Activated CD8-positive, alpha-beta memory T cell treated with anti-CD3 and anti-CD28 coated beads for 1 hour (primary cell): ENCODE measurements at regions not wholly inside any gene's neighbourhood (a gene's known extent, or its start where the extent isn't known, plus 50 kb on each side); places are given as distances from the start of the nearest gene placed in this dataset.
"Not testable (repeated sequence)": the region's sequence is repeated elsewhere in the genome, so short reads cannot be mapped to it uniquely, and the experiment has no call there.

Experiments
- DNase-seq, 2 donors: peaks; one replicate each; pipeline ENCODE4 v3.0.0-alpha.2; 2020; ENCODE audit warnings: low read depth in 1 of 2; ENCODE audit errors: extremely low read depth in 1 of 2

GRCh38 chr1:157460381-157460780 is 91.9 kb downstream of the FCRL5 start:
- no peak for DNase-seq

DNA sequence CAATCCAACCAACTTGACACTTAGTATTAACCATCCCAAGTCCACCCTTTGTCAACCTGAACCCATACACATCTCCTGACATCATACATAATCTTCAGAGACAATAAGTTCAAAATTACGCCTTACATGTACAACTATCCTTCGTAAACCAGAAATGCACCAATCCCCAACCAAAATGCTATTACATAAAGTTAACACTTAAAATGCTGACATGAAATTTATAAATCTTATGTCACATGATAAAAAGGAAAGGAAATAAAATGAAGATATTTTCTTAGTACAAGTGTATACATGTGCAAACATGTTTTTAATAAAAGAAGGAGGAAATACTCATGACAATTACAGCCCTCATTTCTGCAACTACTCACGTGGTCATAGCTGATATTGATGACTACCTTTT is 95.0 kb downstream of the FCRL5 start:
- no peak for DNase-seq

- no peak for DNase-seq
These were observed 97.0 kb downstream of the FCRL5 start for GRCh38 chr1:157455318-157455717.

GRCh38 chr1:157450106-157450505 is 102.2 kb downstream of the FCRL5 start:
- no peak for DNase-seq

DNA sequence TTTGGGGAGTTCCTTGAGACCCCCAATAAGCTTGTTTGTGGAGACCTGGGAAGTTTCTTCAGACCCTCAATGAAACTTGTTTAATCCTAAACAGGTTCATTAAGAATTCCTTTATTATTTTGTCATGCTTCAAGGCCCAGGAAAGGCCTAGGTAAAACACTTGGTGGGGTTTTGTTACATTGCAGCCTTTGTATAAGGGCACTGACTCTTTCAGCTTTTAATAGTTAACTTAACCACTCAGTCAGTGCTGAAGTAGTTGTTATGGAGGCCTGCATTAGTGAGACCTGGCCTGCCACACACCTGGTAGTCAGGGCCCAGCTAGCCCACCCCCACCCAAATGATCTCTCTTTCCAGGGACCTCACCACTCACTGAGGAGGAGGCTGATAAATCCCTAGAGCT is 103.7 kb downstream of the FCRL5 start:
- DNase-seq = no peak

- DNase-seq = not testable (repeated sequence)
These were observed 106.0 kb downstream of the FCRL5 start for GRCh38 chr1:157446356-157446755.

DNA sequence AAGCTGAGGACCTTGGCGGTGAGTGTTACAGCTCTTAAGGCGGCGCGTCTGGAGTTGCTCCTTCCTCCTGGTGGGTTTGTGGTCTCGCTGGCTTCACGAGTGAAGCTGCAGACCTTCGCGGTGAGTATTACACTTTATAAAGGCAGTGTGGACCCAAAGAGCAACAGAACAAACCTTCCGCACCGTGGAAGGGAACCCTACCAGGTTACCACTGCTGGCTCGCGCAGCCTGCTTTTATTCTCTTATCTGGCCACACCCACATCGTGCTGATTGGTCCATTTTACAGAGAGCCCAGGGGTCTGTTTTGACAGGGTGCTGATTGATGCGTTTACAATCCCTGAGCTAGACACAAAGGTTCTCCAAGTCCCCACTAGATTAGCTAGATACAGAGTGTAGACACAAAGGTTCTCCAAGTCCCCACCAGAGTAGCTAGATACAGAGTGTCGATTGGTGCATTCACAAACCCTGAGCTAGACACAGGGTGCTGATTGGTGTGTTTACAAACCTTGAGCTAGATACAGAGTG is 106.6 kb downstream of the FCRL5 start:
- not testable (repeated sequence) for DNase-seq

GRCh38 chr1:157442065-157442464 is 110.2 kb downstream of the FCRL5 start:
- no peak for DNase-seq

- DNase-seq = no peak
These were observed 112.9 kb downstream of the FCRL5 start for GRCh38 chr1:157439302-157439954.

DNA sequence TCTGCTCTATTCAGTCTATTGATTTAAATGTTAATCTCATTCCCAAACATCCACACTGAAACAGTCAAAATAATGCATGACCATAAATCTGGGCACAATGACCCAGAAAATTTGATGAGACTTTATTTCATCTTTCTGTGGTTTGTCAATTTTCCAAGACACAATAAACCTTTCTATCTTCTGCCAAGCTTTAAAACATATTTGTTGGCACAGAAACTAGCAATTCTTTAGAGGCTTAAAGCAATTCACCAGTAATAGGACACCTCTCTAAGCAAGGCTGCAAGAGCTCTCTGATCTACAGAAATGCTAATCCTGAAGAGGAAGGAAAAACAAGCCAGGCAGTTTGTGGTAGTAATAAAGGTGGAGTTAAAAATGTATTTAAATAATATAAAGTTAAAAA is 113.7 kb downstream of the FCRL5 start:
- DNase-seq = no peak

DNA sequence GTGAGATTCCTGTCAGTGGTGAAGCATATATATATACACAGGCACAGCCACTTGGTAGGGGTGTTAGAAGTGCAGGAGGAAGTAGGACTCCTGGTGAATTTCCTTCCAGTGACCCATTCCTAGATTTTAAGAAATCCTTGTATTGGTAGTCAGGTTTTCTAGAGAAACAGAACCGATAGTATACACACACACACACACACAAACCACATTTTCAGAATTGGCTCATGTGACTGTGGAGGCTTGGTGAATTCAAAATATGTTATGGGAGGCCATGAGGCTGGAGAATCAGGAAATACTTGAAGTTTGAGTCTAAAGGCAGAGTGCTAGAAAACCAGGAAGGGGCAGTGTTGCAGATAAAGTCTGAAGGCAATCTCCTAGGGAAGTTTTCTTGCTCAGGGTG is 114.2 kb downstream of the FCRL5 start:
- DNase-seq = no peak

DNA sequence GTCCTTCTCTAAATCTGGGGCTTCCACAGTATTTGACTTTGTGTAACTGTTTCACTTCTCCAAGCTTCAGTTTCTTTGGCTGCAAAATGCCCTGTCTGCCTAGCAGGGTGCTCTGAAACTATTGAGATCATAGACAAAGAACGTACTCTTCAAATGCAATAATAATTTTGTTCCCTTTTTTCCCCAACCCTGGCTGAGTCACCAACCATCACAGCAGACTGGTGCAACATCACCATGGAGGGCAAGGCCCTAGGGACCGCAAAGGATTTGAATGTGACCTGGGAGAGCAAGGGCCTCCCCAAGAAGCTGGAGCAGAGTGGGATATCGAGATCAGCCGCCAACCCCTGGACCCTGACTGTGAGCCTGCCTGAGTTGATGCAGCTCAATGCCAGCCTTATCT is 115.0 kb downstream of the FCRL5 start:
- DNase-seq = no peak

DNA sequence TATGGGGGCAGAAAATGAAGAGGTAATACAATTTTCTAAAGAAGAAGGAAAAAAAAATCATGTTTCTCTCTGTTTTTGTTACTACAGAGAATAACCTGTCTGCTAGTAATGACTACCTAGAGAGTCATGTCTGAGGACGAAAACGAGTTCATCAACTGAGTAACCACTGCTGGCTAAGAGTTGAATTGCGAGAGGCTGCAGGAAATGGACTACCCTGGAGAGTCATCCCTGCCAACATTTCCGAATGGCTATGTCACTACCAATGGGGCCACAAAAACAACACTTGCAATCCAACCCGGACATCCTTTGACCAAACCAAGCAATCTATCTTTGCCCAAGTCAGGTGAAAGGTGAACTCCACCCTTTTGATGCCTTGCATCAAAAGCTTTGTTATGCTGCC is 120.6 kb downstream of the FCRL5 start:
- DNase-seq = no peak

DNA sequence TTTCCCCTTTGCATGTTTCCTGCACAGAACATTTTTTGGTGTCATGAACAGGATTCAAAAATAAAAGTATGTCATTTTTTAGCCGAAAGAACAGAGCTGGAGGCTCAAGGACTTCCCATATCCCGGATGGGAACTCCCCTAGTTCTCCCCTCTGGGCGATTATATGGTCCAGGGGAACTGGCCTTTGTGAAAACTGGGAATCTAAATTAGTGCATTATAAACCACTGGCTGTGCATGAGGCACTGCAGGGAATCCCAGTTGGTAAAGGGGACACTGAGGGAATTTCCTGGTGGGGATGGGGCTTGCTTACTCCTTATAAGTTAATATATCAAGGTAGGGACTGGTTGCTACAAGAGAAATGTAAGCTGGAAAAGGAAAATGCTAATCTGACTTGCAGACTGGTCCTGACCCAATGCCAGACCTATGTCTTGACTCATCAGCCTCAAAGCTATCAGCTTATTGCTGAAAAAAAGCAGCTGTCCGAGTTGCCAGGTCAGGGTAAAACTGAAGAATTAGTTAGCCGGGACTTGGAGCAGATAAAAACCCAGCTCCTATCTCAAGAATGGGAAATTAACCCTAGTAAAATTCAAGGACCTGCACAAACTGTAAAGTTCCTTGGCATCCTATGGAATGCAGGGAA is 122.6 kb downstream of the FCRL5 start:
- no peak for DNase-seq

DNA sequence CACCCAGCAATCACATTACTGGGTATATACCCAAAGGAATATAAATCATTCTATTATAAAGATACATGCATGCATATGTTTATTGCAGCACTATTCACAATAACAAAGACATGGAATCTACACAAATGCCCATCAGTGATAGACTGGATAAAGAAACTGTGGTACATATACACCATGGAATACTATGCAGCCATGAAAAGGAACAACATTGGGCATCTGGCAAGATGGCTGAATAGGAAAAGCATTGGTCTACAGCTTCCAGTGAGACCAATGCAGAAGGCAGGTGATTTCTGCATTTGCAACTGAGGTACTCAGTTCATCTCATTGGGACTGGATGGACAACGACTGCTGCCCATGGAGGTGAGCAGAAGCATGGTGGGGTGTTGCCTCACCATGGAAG is 128.6 kb downstream of the FCRL5 start:
- DNase-seq = not testable (repeated sequence)

DNA sequence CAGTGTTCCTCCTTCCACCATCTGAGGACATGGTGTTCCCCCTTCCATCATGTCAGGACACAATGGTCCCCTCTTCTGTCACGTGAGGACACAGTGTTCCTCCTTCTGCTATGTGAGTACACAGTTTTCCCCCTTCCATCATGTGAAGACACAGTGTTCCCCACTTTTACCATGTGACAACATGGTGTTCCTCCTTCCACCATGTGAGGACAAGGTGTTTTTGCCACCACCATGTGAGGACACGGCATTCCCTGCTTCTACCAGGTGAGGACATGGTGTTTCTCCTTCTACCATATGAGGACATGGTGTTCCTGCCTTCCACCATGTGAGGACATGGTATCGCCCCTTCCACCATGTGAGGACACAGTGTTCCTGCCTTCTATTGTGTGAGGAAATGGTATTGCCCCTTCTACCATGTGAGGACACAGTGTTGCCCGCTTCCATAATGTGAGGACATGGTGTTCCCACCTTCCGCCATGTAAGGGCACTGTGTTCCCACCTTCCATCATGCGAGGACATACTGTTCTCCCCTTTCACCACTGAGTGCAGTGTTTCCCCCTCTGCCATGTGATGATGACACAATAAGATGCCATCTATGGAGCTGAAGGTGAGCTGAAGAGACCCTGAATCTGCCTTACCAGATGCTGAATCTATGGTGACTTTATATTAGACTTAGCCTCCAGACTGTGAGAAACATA is 132.3 kb downstream of the FCRL5 start:
- no peak for DNase-seq

GRCh38 chr1:157418659-157419058 is 133.7 kb downstream of the FCRL5 start:
- no peak for DNase-seq

- no peak for DNase-seq
These were observed 134.1 kb downstream of the FCRL5 start for GRCh38 chr1:157418231-157418630.

GRCh38 chr1:157415661-157416060 is 136.7 kb downstream of the FCRL5 start:
- no peak for DNase-seq

DNA sequence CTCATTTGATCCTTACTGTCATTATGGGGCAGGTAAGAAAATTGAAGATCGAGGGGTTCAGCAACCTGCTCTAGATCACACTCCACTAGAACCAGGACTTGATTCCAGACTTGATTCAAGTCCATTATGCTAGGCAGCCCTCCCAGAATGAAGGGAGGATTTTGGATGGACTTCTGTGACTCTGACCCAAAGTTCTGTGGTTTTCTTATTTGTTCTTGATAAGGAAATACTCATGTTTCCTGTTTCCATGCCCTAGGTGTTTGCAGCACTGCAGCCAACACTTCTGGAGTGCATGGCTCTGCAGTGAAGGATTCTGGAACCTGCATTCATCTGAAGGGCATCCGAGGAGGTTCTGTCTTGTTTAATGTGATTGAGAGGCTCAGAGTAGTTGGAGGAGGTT is 140.0 kb downstream of the FCRL5 start:
- no peak for DNase-seq

GRCh38 chr1:157411769-157412168 is 140.5 kb downstream of the FCRL5 start:
- no peak for DNase-seq

DNA sequence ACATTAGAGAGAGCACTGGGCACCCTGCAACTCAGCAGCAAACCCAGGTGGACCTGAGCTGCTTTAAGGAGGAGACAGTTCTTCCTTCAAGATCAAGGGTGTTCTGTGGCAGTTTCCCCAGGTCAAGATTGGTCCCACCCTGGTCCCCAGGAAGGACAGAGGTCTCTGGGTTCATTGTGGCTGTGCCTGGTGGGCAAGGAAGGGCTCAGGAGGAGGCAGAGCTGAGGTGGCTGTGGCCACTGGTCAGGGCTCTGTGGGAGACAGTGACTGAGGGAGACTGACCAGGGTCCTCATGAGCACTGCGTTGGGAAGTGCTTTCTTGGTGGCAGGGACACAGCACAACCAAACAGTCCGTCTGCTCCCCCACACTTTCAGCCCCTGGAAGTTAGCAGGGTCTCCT is 141.3 kb downstream of the FCRL5 start:
- no peak for DNase-seq
